ENCODE measurements at regions not wholly inside any gene's neighbourhood (a gene's known extent, or its start where the extent isn't known, plus 50 kb on each side); places are given as distances from the start of the nearest gene placed in this dataset.

GRCh38 chr3:34198309-34198708 lies 399.9 kb downstream of the PDCD6IP start:
- DNase-seq: no peak

GRCh38 chr3:34200576-34200975 lies 402.1 kb downstream of the PDCD6IP start:
- no peak for DNase-seq

DNA sequence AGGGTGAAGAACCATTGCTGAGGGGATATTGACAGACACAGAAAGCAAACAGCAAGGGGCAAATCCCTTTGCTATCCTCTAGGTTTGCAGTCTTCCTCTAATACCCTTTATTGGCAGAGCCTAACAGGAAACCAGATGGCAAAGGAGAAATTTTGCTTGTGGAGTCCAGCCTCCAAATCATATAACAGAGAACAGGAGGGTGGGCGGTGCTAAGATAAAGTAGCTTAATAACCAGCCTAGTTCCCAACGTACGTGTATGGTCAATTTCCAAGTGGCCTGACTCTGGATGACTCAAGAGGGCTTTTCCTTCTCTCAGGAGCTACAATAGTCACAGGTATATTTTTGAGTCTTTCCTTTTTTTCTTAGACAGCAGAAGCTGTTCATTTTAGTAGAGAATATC lies 404.5 kb downstream of the PDCD6IP start:
- peak in 1 of 2 experiments; percentile 11 for DNase-seq

- DNase-seq: no peak
These were observed 405.0 kb downstream of the PDCD6IP start for GRCh38 chr3:34203386-34203785.

GRCh38 chr3:34207002-34207401 lies 408.6 kb downstream of the PDCD6IP start:
- DNase-seq: no peak

DNA sequence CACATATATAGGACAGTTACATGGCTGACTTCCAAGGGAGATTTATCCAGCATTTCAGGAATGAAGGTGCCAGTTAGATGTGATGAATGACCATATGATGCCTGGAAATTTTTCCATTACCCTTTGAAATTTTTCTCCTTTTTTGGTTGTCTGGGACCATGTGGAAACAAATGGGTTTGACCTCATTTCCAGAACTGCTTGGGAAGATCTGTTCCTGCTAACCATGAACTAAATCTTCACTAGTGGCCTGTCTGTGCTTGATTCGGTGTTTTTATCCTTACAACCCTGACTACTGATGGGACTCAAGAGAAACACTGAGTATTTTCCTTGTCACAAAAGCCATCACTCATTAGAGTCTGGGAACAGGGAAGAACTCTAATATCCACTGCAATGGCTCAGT lies 409.4 kb downstream of the PDCD6IP start:
- peak in 1 of 2 experiments; percentile 57 for DNase-seq

GRCh38 chr3:34212175-34212574 lies 413.7 kb downstream of the PDCD6IP start:
- DNase-seq: no peak

DNA sequence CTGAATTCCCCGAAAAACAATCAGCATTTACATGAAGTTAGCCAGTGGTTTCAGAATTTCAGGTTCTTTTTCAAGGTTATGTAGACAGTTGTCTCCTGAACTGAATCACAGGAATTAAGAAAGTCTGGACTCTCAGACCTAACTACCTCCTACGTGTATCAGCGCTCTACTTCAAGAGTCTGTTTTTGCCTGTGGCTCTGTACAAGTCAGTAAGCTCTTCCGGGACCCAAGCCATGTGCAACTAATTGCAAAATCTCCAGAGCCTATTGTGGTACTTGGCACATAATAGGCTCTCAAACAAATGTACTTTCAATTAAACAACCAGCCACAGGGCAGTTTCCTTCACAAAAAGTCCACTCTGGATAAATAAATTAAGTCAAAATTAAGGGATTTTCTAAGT lies 414.2 kb downstream of the PDCD6IP start:
- DNase-seq: peak in 1 of 2 experiments; percentile 25

- peak in 1 of 2 experiments; percentile 46 for DNase-seq
These were observed 415.0 kb downstream of the PDCD6IP start for GRCh38 chr3:34213478-34213877.

DNA sequence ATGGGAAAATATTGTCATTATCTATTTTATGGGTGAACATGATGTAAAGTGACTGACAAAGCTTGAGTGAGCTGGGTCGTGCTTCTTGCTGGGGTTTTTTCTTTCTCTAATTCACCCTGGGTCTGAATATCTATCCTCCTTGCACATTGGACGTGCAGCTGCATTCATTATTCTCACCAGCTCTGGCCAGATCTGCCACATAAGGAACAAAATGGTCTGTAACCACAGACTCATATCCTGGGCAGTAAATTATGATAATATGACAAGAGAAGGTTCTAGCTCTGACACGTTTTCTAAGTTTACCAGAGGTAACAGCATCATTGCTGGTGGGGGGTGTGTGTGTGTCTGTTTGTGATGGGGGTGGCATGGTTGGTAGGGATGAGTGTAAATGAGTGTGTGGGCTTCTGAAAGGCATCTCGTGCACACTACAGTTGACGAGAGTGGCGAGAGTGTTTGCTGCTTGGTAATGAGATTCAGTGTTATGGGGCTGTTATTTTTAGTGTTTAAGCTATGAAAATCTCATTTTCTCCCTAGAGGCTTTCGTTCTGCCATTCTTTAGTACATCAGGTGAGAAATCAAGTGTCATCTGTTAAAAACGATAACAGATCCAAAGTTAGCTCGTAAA lies 418.4 kb downstream of the PDCD6IP start:
- DNase-seq: no peak

DNA sequence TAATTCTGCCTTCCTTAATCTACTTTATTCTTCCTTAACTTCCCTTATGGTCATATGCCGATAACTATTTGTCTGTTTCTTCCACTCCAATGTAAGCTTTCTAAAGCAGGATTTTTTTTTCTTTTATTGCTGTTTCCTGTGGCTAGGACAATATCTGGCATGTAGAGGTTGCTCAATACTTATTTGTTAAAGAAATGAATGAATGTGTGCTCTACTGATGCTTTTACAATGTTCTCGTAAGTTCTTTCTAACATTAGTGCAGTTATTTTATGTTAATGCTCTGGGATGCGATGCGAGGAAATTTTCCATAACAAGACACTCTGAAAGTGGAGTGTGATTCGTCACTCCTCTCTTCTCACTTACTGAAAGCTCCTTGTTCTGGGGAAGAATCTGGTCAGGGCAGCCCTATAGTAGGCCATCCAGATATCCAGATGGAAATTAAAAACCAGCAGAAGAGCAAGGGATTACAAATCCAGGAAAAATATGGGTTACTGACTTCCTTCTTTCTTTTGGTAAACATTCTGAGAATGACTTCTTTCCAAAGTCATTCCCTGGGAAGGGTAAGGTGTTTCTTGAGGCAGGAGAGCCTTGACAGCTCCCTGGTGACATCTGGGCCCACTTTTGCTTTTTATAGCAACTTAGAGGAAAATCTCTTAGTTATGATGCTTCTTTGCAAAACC lies 420.4 kb downstream of the PDCD6IP start:
- DNase-seq: no peak

DNA sequence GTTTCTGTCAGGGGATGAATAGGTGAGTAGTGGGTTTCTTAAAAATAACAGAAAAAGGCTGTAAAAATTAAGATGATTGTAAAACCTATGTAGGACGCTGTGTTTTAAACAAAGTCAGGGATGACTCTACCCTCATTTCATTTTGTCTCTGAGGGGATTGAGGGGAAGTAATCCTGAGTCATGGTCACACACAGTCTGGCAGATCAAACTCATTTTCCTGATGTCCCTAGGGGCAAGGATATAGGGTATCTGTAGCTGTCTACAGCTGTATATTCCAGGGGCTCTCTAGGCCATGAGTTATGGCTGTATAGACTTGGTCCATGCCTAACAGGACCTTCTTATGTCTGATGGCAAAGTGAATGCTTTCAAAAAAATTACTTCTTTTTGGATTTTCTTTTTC lies 421.1 kb downstream of the PDCD6IP start:
- DNase-seq: no peak

- DNase-seq: no peak
These were observed 427.5 kb downstream of the PDCD6IP start for GRCh38 chr3:34225821-34226366.

- DNase-seq: no peak
These were observed 431.4 kb downstream of the PDCD6IP start for GRCh38 chr3:34229876-34230275.

- DNase-seq: no peak
These were observed 436.7 kb downstream of the PDCD6IP start for GRCh38 chr3:34235096-34235495.

GRCh38 chr3:34237946-34238345 lies 439.5 kb downstream of the PDCD6IP start:
- no peak for DNase-seq

DNA sequence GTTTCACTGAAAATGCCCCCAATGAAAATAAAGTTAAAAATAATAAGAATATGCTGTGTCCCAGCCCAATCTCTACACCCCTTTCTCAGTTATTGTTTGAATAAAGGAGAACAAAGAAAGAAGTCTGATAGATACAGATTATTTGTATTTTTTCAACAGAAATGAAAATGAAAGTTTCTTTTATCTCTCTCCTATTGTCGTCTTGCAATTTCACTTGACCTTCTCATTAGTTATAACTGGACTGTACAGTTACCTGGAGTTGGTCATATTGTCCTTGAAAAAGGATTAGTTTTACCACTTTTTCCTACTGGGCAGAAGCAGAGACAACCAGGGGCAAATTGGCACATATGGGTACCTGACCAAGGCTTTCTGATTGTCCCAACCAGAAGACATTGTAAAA lies 440.0 kb downstream of the PDCD6IP start:
- DNase-seq: no peak

DNA sequence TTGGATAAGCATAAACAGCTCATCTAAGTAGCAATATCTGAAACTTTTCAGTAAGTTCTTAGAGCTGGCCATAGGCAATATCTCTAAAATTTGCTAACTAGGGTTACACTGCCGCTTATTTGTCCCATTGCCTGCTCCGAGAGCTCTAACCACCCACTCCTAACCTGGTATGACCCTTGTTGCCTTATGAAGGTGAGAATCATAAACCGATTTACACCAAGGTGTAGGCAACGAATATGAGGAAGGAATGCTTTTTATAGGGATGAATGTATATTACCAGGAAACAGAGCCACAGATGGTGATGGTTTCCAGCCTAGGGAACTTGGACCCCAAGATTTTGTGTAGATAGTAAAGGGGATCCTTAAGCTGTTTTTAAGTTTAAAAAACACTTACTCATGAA lies 440.9 kb downstream of the PDCD6IP start:
- no peak for DNase-seq

GRCh38 chr3:34239875-34240274 lies 441.4 kb downstream of the PDCD6IP start:
- DNase-seq: no peak

DNA sequence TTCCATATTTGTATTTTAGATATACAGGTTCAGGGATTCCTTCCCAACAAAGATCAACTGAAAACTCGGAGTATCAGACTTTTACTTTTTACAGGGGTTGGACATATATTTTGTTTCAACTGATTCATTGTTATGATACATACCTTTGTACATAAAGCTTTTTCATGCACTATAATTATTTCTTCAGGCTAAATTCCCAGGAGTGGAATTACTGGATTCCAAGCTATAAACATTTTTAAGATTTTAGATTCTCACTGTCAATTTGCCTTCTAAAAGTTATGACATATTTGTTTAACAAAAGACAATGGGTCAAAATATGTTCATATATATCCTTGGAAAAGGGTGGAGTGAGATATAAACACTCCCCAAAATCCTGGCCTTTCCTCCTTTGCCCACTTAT lies 449.0 kb downstream of the PDCD6IP start:
- DNase-seq: no peak

GRCh38 chr3:34248352-34248751 lies 449.9 kb downstream of the PDCD6IP start:
- DNase-seq: no peak

- DNase-seq: no peak
These were observed 455.9 kb downstream of the PDCD6IP start for GRCh38 chr3:34254285-34254684.

GRCh38 chr3:34256021-34256420 lies 457.6 kb downstream of the PDCD6IP start:
- no peak for DNase-seq

DNA sequence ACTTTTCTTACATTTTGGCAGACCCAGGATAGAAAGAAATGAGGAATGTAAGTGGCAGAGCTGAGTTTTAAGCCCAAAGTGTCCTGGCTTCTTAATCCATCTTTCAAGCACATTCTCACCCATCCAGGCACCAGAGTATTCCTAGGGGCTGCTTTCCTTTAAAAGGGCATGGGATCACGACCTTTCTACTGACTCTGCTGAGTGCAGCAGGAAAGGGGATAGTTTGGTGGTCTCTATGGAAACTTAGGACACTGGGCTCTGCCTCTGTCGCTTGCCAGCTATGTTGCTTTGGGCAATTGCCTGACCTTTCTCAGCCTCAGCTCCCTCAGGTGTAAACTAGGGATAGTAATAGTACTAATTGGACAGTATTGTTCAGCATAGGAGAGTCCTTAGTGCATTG lies 458.4 kb downstream of the PDCD6IP start:
- no peak for DNase-seq

All from cerebellar nuclear complex (tissue), 1 donor.